ENCODE measurements at regions not wholly inside any gene's neighbourhood (a gene's known extent, or its start where the extent isn't known, plus 50 kb on each side); places are given as distances from the start of the nearest gene placed in this dataset.

GRCh38 chr13:38496917-38497316 lies 147.3 kb downstream of the UFM1 start:
- Histone ChIP-seq H3K27ac (no peak overlapping the region), H3K36me3 (ENCODE audit: insufficient read depth in 1 of 2, low read depth in 1 of 2) (no peaks in the 10 kb centered on the region), H3K9me3 (no peaks in the 10 kb centered on the region), H3K27me3 (ENCODE audit: insufficient read depth in 3 of 3, low read length in 2 of 3) (peaks cover 0 to 2% (median 0%) of the 10 kb centered on the region in 3 donors), H3K4me3 (no peak overlapping the region), H3K4me1 (no peaks in the 10 kb centered on the region)
- intact Hi-C loops (cut with DNase I), result no loop called here
- 33 to 45% (median 38%) methylated on average over 2 of the region's 2 CpGs for WGBS, 3 donors
- TF ChIP-seq, protein P1, sequence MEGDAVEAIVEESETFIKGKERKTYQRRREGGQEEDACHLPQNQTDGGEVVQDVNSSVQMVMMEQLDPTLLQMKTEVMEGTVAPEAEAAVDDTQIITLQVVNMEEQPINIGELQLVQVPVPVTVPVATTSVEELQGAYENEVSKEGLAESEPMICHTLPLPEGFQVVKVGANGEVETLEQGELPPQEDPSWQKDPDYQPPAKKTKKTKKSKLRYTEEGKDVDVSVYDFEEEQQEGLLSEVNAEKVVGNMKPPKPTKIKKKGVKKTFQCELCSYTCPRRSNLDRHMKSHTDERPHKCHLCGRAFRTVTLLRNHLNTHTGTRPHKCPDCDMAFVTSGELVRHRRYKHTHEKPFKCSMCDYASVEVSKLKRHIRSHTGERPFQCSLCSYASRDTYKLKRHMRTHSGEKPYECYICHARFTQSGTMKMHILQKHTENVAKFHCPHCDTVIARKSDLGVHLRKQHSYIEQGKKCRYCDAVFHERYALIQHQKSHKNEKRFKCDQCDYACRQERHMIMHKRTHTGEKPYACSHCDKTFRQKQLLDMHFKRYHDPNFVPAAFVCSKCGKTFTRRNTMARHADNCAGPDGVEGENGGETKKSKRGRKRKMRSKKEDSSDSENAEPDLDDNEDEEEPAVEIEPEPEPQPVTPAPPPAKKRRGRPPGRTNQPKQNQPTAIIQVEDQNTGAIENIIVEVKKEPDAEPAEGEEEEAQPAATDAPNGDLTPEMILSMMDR (IDR thresholded peaks at IDR 0.05), result no peak
- no peak for DNase-seq
- ATAC-seq, result no peak

GRCh38 chr13:38498271-38498670 lies 148.6 kb downstream of the UFM1 start:
- TF ChIP-seq, protein P1 (IDR thresholded peaks at IDR 0.05), result no peak
- WGBS, 3 donors, result 92 to 96% (median 94%) methylated on average over 5 of the region's 5 CpGs
- no peaks in the 10 kb centered on the region for H3K9me3 ChIP-seq
- ATAC-seq, result no peak
- H3K4me3 ChIP-seq, result no peak overlapping the region
- no peaks in the 10 kb centered on the region for H3K36me3 ChIP-seq (ENCODE audit: insufficient read depth in 1 of 2, low read depth in 1 of 2)
- no peak overlapping the region for H3K27ac ChIP-seq
- DNase-seq, result no peak
- peaks cover 0 to 2% (median 0%) of the 10 kb centered on the region in 3 donors for H3K27me3 ChIP-seq (ENCODE audit: insufficient read depth in 3 of 3, low read length in 2 of 3)
- no peaks in the 10 kb centered on the region for H3K4me1 ChIP-seq
- intact Hi-C loops (cut with DNase I), result no loop called here

- Histone ChIP-seq H3K27ac (no peak overlapping the region), H3K36me3 (ENCODE audit: insufficient read depth in 1 of 2, low read depth in 1 of 2) (no peaks in the 10 kb centered on the region), H3K27me3 (ENCODE audit: insufficient read depth in 3 of 3, low read length in 2 of 3) (peaks cover 0 to 6% (median 0%) of the 10 kb centered on the region in 3 donors), H3K9me3 (no peaks in the 10 kb centered on the region), H3K4me1 (no peaks in the 10 kb centered on the region), H3K4me3 (no peak overlapping the region)
- TF ChIP-seq, protein P1 (IDR thresholded peaks at IDR 0.05), result no peak
- no peak for DNase-seq
- intact Hi-C loops (cut with DNase I), result no loop called here
- no peak for ATAC-seq
- WGBS, 3 donors, result 52 to 63% (median 62%) methylated on average over 1 of the region's 1 CpG
Observed at GRCh38 chr13:38514575-38514974, 164.9 kb downstream of the UFM1 start.

- Histone ChIP-seq H3K4me3 (no peak overlapping the region), H3K36me3 (ENCODE audit: insufficient read depth in 1 of 2, low read depth in 1 of 2) (no peaks in the 10 kb centered on the region), H3K27me3 (ENCODE audit: insufficient read depth in 3 of 3, low read length in 2 of 3) (peaks cover 0 to under 1% (median 0%) of the 10 kb centered on the region in 3 donors), H3K27ac (no peak overlapping the region), H3K4me1 (no peaks in the 10 kb centered on the region), H3K9me3 (no peaks in the 10 kb centered on the region)
- TF ChIP-seq, protein P1 (IDR thresholded peaks at IDR 0.05), result no peak
- intact Hi-C loops (cut with DNase I), result no loop called here
- ATAC-seq, result no peak
- DNase-seq, result no peak
- WGBS, 3 donors, result 57 to 70% (median 60%) methylated on average over 4 of the region's 4 CpGs
Observed at GRCh38 chr13:38518328-38518727, 168.5 kb upstream of the FREM2 start.

DNA sequence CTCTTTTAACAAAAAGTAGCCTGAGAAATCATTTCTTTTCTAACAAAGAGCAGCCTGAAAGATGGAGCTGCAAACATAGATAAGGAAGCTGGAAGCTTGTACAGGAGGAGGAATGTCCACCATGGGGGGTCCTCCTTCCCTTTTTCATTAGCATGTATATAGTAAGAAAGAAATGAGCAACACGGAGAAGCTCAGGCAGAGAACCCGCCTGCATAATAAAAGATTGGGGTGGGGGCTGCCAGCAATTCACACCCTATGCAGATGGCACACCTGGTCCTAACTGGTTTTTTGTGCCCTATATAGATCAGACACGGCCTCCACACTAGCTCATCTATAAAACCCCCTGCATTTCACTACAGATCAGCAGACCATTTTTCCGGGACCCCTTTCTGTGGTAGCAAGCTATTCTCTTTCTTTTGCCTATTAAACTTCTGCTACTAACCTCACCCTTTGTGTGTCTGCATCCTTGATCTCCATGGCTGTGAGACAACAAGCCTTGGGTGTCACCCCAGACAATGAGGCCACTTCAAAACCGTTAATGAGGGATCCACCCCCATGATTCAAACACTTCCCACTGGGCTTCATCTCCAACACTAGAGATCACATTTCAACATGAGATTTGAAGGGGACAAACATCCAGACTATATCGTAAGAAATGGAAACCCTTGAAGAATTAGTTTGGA lies 167.5 kb upstream of the FREM2 start:
- intact Hi-C loops (cut with DNase I), result no loop called here
- H3K36me3 ChIP-seq (ENCODE audit: insufficient read depth in 1 of 2, low read depth in 1 of 2), result no peaks in the 10 kb centered on the region
- no peak for DNase-seq
- H3K27ac ChIP-seq, result no peak overlapping the region
- no peak overlapping the region for H3K4me3 ChIP-seq
- TF ChIP-seq, protein P1 (IDR thresholded peaks at IDR 0.05), result no peak
- 66 to 75% (median 73%) methylated on average over 6 of the region's 6 CpGs for WGBS, 3 donors
- ATAC-seq, result no peak
- no peaks in the 10 kb centered on the region for H3K9me3 ChIP-seq
- H3K27me3 ChIP-seq (ENCODE audit: insufficient read depth in 3 of 3, low read length in 2 of 3), result no peaks in the 10 kb centered on the region
- no peaks in the 10 kb centered on the region for H3K4me1 ChIP-seq
